Prostate gland (tissue), 2 donors: ENCODE measurements at regions not wholly inside any gene's neighbourhood (a gene's known extent, or its start where the extent isn't known, plus 50 kb on each side); places are given as distances from the start of the nearest gene placed in this dataset.

Experiments
- DNase-seq: peaks from one replicate; pipeline ENCODE4 v3.0.0-alpha.2; 2019; ENCODE audit warnings: low spot score
- H3K27ac ChIP-seq, 2 donors: fragments of 200-600 bp; sonication (generic); 2 replicates each; pipeline ENCODE4 v1.5.1; 2017 to 2019
- H3K27me3 ChIP-seq: fragments of 200-600 bp; sonication (generic); replicated peaks from 2 replicates; pipeline ENCODE4 v1.5.1; 2019; ENCODE audit not compliant: insufficient read depth
- H3K36me3 ChIP-seq, 2 donors: fragments of 200-600 bp; sonication (generic); 1 replicate in 1 of 2; 2 replicates in 1 of 2; pipeline versions ENCODE4 v1.5.1 to v1.8.1; 2017 to 2019
- H3K4me1 ChIP-seq: fragments of 200-600 bp; sonication (generic); replicated peaks from 2 replicates; pipeline ENCODE4 v1.5.1; 2019
- H3K4me3 ChIP-seq, 2 donors: fragments of 200-600 bp; sonication (generic); 2 replicates each; pipeline ENCODE4 v1.5.1; 2017 to 2019
- H3K9me3 ChIP-seq: fragments of 200-600 bp; sonication (generic); 2 replicates; pipeline ENCODE4 v1.5.1; 2017
- CTCF ChIP-seq, 4 experiments: fragments of 200-600 bp in 2 of 4; fragments of 450-650 bp in 2 of 4; sonication (generic) in 2 of 4; IDR thresholded peaks; 1 replicate in 3 of 4; 2 replicates in 1 of 4; pipeline ENCODE4 v1.5.1; 2016 to 2019; ENCODE audit warnings: antibody characterized with exemption in 4 of 4, mild to moderate bottlenecking in 2 of 4, moderate library complexity in 2 of 4
- POLR2A ChIP-seq: fragments of 450-650 bp; IDR thresholded peaks from one replicate; pipeline ENCODE4 v1.6.1; 2016; ENCODE audit warnings: antibody characterized with exemption, mild to moderate bottlenecking
- POLR2AphosphoS5 ChIP-seq: sonication (generic); formaldehyde crosslinking; IDR thresholded peaks from one replicate; pipeline ENCODE4 v1.6.1; 2017; ENCODE audit warnings: antibody characterized with exemption
- WGBS: methylation state at CpG from one replicate; pipeline ENCODE4 v1.1.5; 2018; 5-methylcytosine and 5-hydroxymethylcytosine counted together
- intact Hi-C: fragments of 100-400 bp; cut with DNase I; formaldehyde crosslinking; loops from one replicate; pipeline ENCODE4 v1.14.2; 2022

GRCh38 chr4:74665346-74665745 lies 129.0 kb downstream of the BTC start:
- H3K36me3 ChIP-seq: no peaks in the 10 kb centered on the region
- TF ChIP-seq POLR2A: no peak
- no peak for TF ChIP-seq CTCF (IDR thresholded peaks at IDR 0.05)
- no peak for TF ChIP-seq POLR2AphosphoS5
- DNase-seq: no peak
- intact Hi-C loops: no loop called here
- H3K4me3 ChIP-seq: no peak overlapping the region
- H3K9me3 ChIP-seq: no peaks in the 10 kb centered on the region
- H3K4me1 ChIP-seq: no peaks in the 10 kb centered on the region
- H3K27ac ChIP-seq: no peak overlapping the region
- H3K27me3 ChIP-seq: no peaks in the 10 kb centered on the region
- WGBS: 67% methylated on average over 4 of the region's 4 CpGs

GRCh38 chr4:74665876-74666275 lies 128.4 kb downstream of the BTC start:
- H3K4me3 ChIP-seq: no peak overlapping the region
- no peaks in the 10 kb centered on the region for H3K36me3 ChIP-seq
- no peak overlapping the region for H3K27ac ChIP-seq
- no peaks in the 10 kb centered on the region for H3K9me3 ChIP-seq
- no peak for DNase-seq
- intact Hi-C loops: no loop called here
- no peaks in the 10 kb centered on the region for H3K4me1 ChIP-seq
- TF ChIP-seq POLR2AphosphoS5 (no peak), POLR2A (no peak)
- 86% methylated on average over 3 of the region's 3 CpGs for WGBS
- no peaks in the 10 kb centered on the region for H3K27me3 ChIP-seq

GRCh38 chr4:74667438-74667837 lies 126.9 kb downstream of the BTC start:
- Histone ChIP-seq H3K4me1 (no peaks in the 10 kb centered on the region), H3K9me3 (no peaks in the 10 kb centered on the region), H3K27ac (no peak overlapping the region), H3K4me3 (no peak overlapping the region), H3K27me3 (no peaks in the 10 kb centered on the region), H3K36me3 (no peaks in the 10 kb centered on the region)
- no peak for DNase-seq
- intact Hi-C loops: no loop called here
- TF ChIP-seq POLR2A (no peak), POLR2AphosphoS5 (no peak)

GRCh38 chr4:74667944-74668343 lies 126.4 kb downstream of the BTC start:
- TF ChIP-seq POLR2AphosphoS5 (no peak), POLR2A (no peak), CTCF (IDR thresholded peaks at IDR 0.05) (no peak)
- no peaks in the 10 kb centered on the region for H3K36me3 ChIP-seq
- no peaks in the 10 kb centered on the region for H3K4me1 ChIP-seq
- no peaks in the 10 kb centered on the region for H3K9me3 ChIP-seq
- no peaks in the 10 kb centered on the region for H3K27me3 ChIP-seq
- no peak overlapping the region for H3K4me3 ChIP-seq
- H3K27ac ChIP-seq: no peak overlapping the region
- no peak for DNase-seq
- intact Hi-C loops: no loop called here

GRCh38 chr4:74669702-74670101 lies 124.6 kb downstream of the BTC start:
- 91% methylated on average over 3 of the region's 3 CpGs for WGBS
- no peak overlapping the region for H3K4me3 ChIP-seq

More at GRCh38 chr4:74669702-74670101, 124.6 kb downstream of the BTC start:
- no peak for TF ChIP-seq POLR2A
- TF ChIP-seq POLR2AphosphoS5: no peak
- TF ChIP-seq CTCF (IDR thresholded peaks at IDR 0.05): no peak
- Histone ChIP-seq H3K4me1 (no peaks in the 10 kb centered on the region), H3K27ac (no peak overlapping the region), H3K36me3 (no peaks in the 10 kb centered on the region), H3K27me3 (no peaks in the 10 kb centered on the region), H3K9me3 (no peaks in the 10 kb centered on the region)
- DNase-seq: no peak
- intact Hi-C loops: no loop called here
